Esophagus squamous epithelium (tissue), 4 donors: ENCODE measurements at regions not wholly inside any gene's neighbourhood (a gene's known extent, or its start where the extent isn't known, plus 50 kb on each side); places are given as distances from the start of the nearest gene placed in this dataset.

Experiments used
- POLR2A ChIP-seq, 4 donors: fragments of 450-650 bp; IDR thresholded peaks; one replicate each; pipeline ENCODE4 v1.6.1; 2017; ENCODE audit warnings: antibody characterized with exemption in 4 of 4, mild to moderate bottlenecking in 4 of 4, moderate library complexity in 3 of 4
- TF ChIP-seq, protein P1 (sequence below), 6 experiments: fragments of 450-650 bp in 4 of 6; fragments of 200-600 bp in 2 of 6; sonication (generic) in 2 of 6; IDR thresholded peaks; one replicate each; pipeline ENCODE4 v1.5.1; 2016 to 2019; ENCODE audit warnings: antibody characterized with exemption in 6 of 6, mild to moderate bottlenecking in 4 of 6, moderate library complexity in 4 of 6

DNA sequence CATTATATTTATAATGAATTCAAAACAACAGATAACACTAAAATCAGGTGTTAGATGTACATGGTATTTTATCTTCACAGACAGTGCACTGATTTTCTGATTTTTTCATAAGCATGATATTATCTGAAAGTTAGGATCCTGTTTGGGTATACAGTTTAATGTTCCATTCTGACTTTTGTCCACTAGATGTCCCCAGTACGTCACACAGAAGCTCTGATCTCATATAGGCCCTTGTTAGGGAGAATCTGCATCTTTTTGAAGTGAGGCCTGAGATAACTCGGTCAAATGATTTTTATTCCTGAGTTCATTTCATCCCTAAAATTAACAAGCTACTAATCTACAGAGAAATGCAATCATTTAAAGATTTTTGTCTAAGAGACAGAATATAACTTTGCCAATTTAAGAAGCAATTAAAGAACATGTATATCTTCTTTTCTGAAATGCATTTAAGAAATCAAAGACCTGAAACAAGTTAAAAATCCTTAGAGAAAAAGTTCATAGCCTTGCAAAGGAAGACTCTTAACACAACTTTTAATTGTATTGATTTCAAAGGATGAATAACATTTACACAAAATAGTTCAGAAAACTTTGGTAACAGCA, 72.0 kb upstream of the TES start:
- TF ChIP-seq, protein P1, sequence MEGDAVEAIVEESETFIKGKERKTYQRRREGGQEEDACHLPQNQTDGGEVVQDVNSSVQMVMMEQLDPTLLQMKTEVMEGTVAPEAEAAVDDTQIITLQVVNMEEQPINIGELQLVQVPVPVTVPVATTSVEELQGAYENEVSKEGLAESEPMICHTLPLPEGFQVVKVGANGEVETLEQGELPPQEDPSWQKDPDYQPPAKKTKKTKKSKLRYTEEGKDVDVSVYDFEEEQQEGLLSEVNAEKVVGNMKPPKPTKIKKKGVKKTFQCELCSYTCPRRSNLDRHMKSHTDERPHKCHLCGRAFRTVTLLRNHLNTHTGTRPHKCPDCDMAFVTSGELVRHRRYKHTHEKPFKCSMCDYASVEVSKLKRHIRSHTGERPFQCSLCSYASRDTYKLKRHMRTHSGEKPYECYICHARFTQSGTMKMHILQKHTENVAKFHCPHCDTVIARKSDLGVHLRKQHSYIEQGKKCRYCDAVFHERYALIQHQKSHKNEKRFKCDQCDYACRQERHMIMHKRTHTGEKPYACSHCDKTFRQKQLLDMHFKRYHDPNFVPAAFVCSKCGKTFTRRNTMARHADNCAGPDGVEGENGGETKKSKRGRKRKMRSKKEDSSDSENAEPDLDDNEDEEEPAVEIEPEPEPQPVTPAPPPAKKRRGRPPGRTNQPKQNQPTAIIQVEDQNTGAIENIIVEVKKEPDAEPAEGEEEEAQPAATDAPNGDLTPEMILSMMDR (IDR thresholded peaks at IDR 0.05): peak; percentile 47 to 79 (median 65)
- no peak for TF ChIP-seq POLR2A (IDR thresholded peaks at IDR 0.05)
